GM19193 (cell line): ENCODE measurements at regions not wholly inside any gene's neighbourhood (a gene's known extent, or its start where the extent isn't known, plus 50 kb on each side); places are given as distances from the start of the nearest gene placed in this dataset.

ENCODE experiments used
- POLR2A ChIP-seq: IDR thresholded peaks from 4 replicates; pipeline ENCODE4 v1.6.1; 2011; ENCODE audit not compliant: insufficient read depth, insufficient read length; ENCODE audit errors: extremely low read depth

GRCh38 chr1:208556461-208556860, 312.3 kb upstream of the PLXNA2 start:
- no peak for TF ChIP-seq POLR2A

DNA sequence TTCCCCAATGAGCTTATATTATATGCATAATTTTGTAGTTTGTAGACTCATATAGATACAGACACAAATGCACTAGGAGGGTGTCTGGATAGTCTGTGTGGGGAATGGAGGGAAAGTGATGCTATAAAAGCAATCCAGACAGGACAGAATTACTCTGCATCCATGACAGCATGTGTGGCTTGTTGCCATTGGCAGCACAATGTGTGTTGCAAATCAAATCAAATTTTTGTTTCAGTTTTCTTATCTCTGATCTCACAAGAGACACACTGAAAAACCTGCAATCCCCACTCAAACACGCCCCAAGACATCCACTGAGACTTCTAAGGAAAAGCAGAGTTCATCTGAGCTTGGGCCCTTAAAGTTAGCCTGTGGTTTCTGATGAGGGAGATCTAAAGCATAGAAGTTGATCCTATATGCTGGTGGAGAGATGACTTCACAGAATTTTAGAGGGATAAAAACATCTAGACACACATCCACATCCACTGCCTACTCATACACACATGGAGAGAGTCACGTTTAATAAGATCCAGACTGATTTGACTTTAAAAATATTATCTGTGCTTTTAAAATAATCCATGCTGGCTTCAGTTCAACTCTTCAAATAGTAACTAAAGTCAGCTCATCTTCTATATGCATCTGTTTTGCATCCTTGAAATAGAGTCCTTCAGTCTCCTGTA, 313.0 kb upstream of the PLXNA2 start:
- no peak for TF ChIP-seq POLR2A

- no peak for TF ChIP-seq POLR2A
Observed at GRCh38 chr1:208557723-208558094, 313.5 kb upstream of the PLXNA2 start.

- TF ChIP-seq POLR2A, result no peak
Observed at GRCh38 chr1:208559597-208560329, 315.6 kb upstream of the PLXNA2 start.

- TF ChIP-seq POLR2A, result no peak
Observed at GRCh38 chr1:208562151-208562960, 318.2 kb upstream of the PLXNA2 start.

- TF ChIP-seq POLR2A, result no peak
Observed at GRCh38 chr1:208564466-208564865, 320.3 kb upstream of the PLXNA2 start.

DNA sequence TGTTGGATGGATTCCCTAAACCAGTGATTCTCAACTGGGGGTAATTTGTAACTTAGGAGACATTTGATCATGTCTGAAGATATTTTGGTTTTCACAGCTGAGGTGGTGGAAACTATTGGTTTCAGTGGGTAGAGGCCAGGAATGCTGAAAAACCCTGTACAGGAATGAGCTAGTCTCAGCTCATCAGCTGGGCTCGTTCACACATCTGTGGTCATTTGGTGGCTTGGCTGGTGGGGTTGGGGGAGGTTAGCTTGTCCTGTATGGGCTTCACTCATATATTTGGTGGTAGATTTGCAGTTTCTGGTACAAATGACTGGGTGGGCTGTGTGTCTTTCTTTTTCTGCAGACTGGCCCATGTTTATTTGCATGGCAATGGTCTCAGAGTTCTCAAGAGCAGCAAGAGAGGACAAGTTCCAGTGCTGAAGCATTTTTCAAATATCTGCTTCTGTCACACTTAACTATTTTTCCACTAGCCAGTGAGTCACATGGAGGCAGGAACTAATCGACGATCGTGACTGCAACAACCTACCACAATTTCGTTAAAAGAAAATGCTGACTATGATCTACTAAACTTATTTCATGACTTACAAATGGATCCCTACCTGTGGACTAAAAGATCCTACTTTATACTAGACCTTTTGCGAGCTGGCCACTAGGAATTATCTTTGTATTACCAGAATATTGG, 321.7 kb upstream of the PLXNA2 start:
- no peak for TF ChIP-seq POLR2A

DNA sequence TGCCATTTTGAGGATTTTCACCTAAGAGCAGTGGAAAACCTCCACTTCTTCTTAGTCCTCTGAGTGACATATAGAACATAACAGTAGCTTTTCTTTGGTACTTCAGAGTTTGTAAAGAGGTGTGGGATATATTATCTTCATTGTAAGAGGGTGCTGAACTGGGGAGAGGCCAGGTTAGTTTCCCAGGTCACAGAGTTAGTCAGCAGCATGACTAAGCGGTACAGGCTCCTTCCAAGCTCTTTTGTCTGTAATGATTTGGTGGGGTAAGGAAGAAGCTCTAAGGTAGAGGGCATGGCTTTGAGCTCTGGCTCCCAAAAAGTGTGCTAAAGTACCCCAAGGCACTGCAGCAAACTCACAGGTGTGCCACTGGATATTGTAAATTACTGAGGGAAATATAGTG, 325.0 kb upstream of the PLXNA2 start:
- TF ChIP-seq POLR2A, result no peak

DNA sequence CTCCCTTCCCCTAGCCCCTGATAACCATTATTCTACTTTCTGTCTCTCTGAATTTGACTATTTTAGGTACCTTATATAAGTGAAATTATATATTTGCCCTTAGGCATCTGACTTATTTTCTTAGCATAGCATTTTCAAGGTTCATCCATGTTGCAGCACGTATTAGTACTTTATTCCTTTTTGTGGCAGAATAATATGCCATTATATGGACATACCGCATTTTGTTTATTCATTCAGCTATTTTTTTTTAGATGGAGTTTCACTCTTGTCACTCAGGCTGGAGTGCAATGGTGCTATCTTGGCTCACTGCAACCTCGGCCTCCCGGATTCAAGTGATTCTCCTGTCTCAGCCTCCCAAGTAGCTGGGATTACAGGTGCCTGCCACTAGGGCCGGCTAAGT, 326.2 kb upstream of the PLXNA2 start:
- no peak for TF ChIP-seq POLR2A

GRCh38 chr1:208576425-208576824, 332.2 kb upstream of the PLXNA2 start:
- TF ChIP-seq POLR2A, result no peak

DNA sequence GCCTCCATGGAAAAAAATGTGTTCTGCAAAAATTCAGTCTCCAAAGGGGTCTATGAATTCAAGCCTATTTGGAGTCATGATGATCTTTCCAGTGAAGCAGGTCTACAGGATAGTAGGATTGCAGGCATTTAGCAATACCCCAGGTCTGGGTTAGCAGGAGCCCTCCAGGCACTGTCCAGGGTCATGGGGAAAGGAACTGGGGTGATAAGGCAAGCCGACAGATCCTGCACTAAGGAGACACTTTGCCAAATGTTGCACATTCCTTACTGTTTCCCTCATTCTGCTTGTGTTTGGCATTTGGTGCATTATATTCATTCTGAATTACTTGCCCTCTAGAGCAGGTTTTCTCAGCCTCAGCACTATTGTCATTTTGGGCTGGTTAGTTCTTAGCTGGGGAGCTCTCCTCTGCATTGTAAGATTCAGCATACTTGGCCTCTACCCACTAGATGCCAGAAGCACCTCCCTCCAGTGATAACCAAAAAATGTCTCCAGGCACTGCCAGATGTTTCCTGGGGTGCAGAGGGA, 333.3 kb upstream of the PLXNA2 start:
- TF ChIP-seq POLR2A, result no peak

DNA sequence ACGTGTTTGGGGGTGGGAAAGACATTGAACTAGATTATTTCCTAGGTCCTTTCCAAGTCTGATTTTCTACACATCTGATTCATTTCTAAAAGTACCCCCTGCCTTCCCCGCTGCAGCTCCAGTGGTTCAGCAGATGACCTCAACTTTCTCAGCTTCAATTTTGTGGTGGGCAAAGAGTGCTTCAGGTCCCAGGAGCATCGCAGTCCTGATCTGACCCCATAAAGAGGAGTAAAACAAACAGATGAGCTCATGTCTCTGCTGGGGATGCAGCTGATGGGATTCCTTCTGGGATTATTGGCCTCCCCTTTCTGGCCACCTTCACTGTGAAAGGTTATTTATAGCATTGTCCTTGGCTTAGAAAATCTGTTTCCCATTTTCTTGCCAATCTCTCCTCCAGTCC, 337.0 kb upstream of the PLXNA2 start:
- TF ChIP-seq POLR2A, result no peak

DNA sequence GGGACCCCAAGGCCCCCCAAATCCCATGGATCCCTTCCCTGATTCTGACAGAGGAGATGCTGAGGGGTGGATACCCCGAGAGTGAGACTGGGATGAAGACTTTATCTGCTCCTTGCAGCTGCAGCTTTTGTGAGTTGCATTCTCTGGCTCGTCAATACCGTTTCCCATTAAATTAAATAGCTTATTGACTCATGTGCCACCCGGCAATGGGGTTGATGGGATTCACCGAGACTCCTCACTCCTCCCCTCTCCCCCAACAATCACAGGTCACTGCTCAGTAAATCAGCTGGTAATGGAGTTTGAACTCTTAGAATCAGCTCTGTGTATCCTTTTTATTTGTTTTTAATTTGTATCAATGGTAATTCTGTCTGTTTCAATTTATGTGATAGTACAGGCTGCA, 337.5 kb upstream of the PLXNA2 start:
- TF ChIP-seq POLR2A, result no peak

DNA sequence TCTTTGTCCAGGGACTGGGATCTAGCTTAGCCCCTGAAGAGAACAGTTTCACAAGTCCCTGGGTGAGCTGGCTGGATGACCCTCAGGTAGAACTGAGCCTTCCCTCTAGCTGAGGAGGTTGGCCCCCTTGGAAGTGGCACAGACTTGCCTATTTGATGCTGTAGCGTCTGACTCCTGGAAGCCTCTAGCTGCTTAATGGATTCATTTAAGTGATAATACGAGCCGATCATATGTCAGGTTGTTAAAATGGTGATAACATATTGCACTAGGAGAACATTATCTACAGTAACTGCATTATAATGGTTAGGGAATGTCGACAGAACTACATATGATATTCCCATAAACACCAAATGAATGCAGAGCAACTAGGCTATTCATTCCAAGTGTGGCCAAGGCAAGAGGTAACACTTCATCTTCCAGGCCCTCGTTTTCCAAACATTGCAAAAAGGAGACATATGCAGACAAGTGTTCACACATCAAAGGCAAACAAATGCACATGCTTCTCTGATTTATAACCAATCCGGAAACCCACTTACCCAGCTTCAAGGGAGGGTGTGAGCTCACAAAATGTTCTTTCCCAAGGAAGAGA, 340.1 kb upstream of the PLXNA2 start:
- no peak for TF ChIP-seq POLR2A

DNA sequence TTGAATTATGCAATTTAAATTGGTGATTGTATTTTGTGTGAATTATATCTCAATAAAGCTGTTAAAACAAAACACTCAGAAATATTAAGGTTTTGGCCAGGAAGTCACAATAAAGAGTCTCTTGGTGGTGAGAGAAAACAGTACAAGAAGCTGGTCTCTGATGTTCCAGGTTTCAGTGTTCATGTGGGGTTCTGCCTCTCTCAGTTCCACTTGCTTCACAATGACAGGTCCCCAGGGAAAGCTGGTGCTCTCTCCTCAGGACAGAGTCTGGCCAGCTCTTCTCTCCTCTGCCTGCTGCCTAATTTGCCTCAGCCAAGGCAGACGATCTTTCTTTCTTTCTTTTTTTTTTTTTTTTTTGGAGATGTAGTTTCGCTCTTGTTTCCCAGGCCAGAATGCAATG, 342.9 kb upstream of the PLXNA2 start:
- no peak for TF ChIP-seq POLR2A

DNA sequence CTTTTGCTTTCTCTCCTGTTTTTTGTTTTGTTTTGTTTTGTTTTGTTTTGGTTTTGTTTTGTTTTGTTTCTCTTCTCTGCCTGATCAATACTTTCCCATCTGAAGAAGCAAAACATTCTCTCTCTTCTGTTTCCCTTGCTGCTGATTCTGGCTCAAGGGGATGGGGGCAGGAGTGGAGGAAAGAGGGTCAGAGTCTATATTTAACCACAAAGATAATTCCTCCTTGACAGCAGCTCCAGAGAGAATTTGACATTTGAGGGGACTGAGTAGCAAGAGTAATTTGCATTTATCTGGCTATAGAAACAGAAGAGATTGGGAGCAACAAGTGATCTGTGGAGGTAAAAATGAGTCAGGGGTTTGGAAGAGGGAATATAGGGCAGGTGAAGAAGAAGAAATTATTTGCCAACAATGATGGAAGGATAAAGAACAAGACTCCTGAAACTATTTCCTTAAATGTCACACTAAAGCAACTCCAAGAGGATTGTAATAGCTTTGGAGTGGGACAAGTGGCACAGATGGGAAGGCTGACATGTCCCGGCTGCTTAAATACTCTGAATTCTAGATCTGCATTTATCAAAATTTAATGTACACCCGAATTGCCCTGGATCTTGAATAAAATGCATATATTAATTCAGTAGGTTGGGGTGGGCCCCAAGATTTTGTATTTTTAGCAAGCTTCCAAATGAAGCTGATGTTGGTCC, 349.3 kb upstream of the PLXNA2 start:
- no peak for TF ChIP-seq POLR2A
